GM13977 (cell line): ENCODE measurements at regions not wholly inside any gene's neighbourhood (a gene's known extent, or its start where the extent isn't known, plus 50 kb on each side); places are given as distances from the start of the nearest gene placed in this dataset.

Source experiments
- DNase-seq: peaks from one replicate; pipeline ENCODE4 v3.0.0; 2012; ENCODE audit warnings: low spot score
- in situ Hi-C: fragments of 300-500 bp; cut with MboI; formaldehyde crosslinking; loops from one replicate; pipeline ENCODE4 v1.12.0; 2022; ENCODE audit warnings: low sequenced_read_pairs, low pct_unique_long_range_greater_than_20kb, mixed read lengths, inconsistent platforms; ENCODE audit not compliant: unreplicated experiment
- TF ChIP-seq, protein P1 (sequence below): IDR thresholded peaks from 2 replicates; pipeline ENCODE4 v1.5.1; 2012; ENCODE audit warnings: mild to moderate bottlenecking, control low read depth; ENCODE audit not compliant: insufficient read depth; ENCODE audit errors: extremely low read depth, missing control alignments

DNA sequence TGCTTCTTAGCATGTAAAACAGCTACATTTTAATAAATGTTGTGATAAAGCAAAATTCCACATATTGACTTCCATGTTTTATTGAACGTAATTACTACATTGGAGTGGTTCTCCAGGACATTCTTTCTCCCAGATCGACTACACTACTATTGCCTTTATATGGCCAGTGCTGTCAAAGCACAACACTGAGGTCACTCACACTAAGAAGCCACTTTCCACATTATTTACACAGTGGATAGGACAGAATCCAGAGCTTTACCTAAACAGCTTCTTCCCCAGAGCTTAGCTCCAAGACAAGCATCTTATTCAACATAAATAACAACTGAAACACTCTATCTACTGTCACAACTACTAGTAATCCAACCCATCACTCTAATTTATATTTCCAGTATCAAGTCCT is 73.9 kb upstream of the WDR75 start:
- in situ Hi-C loops = no loop called here
- TF ChIP-seq, protein P1, sequence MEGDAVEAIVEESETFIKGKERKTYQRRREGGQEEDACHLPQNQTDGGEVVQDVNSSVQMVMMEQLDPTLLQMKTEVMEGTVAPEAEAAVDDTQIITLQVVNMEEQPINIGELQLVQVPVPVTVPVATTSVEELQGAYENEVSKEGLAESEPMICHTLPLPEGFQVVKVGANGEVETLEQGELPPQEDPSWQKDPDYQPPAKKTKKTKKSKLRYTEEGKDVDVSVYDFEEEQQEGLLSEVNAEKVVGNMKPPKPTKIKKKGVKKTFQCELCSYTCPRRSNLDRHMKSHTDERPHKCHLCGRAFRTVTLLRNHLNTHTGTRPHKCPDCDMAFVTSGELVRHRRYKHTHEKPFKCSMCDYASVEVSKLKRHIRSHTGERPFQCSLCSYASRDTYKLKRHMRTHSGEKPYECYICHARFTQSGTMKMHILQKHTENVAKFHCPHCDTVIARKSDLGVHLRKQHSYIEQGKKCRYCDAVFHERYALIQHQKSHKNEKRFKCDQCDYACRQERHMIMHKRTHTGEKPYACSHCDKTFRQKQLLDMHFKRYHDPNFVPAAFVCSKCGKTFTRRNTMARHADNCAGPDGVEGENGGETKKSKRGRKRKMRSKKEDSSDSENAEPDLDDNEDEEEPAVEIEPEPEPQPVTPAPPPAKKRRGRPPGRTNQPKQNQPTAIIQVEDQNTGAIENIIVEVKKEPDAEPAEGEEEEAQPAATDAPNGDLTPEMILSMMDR = no peak
- no peak for DNase-seq

DNA sequence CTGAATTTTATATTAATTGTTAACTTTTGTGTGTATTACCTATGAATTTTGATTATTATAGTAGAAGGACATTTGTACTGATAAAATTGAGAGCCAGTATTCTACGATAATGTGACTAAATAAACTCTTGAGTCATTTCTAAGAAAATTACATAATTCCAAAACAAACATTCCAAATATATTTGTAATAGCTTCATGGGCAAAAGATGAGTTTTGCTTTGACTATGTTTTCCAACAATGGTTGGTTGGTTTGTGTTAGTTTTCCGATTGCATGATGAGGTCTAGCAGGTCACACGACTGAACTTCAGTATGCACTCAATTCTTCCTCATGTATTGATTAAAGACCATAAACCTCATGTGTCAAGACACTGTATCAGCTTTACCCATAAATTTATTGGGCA is 71.7 kb upstream of the WDR75 start:
- in situ Hi-C loops = no loop called here
- no peak for DNase-seq
- TF ChIP-seq, protein P1 = no peak

DNA sequence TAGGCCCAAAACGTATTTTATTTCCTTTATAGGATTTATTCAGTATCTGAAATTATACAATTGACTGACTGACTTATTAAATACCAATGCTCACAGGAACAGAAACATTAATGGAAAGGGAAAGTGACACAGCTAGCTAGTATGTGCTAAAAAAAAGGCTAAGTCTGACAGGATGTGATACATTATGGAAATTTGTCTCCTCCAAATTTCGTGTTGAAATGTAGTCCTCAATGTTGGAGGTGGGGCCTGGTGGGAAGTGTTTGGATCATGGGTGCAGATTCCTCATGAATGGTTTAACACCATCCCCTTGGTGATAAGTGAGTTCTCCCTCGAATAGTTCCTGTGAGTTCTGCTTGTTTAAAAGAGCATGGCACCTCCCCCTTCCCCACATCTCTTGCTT is 70.6 kb upstream of the WDR75 start:
- in situ Hi-C loops = no loop called here

DNA sequence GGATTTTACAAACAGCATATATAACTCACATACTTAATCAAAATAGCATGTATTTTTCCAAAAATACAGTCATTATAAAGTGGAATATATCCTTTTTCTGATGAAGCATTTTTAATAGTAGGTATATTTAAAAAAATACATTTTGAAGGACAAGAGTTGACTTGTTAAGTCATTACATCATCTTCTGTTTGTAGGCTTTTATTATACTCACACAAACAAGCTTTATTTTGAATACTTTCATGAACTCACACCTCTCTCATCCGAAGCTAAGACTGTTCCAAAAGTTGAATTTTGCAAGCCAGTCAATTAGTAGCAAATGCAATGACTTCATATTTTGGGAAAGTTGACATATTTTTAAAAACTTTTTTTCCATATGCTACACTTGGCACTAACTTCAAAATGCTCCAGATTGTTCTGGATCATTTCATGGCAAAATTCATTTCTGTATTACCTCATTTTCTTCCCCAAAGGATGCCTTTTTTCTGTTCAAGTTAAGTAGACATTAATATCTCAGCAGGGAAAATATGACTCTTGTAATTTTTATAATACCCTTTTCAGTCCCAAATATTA is 68.5 kb upstream of the WDR75 start:
- TF ChIP-seq, protein P1 = no peak
- DNase-seq = no peak
- in situ Hi-C loops = no loop called here

More for the DNA sequence above, 70.6 kb upstream of the WDR75 start:
- DNase-seq = no peak
- TF ChIP-seq, protein P1 = no peak

DNA sequence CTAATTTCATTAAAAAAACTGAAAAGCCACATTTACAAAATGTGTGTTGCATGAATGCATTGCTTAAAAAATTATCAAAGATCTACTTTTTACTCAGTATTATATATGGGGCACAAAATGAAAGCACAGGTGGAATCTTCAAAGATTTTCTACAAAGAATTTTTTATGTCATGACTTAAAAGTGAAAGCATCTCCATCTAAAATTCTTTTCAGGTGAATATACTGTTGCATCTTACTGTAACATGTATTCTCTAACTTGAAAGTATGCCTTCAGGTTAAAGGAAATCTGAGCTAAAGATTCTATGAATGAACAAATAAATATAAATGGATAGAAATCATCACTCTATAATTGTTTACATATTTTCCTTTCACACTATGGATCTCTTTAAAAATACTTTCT is 66.8 kb upstream of the WDR75 start:
- in situ Hi-C loops = no loop called here
- TF ChIP-seq, protein P1 = no peak

DNA sequence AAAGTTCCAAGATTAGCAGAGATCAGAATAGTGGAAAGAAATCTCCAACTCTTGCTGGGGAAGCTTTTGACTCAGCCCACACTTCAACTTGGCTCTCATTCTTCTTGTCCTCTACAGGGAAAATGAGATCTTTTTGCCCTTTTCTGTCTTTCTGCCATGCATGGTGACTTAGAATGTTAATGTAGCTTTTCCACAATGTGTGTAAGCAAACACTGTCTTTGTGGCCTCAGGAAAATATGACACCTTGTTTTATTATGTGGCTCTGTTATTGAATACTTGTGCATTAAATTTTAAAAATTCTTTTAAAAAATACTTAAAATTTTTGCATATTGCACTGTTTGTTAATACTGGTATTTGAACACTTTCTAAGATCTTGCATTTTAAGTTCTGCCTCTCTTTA is 65.4 kb upstream of the WDR75 start:
- in situ Hi-C loops = no loop called here
- TF ChIP-seq, protein P1 = no peak
- no peak for DNase-seq

More for the DNA sequence above, 66.8 kb upstream of the WDR75 start:
- DNase-seq = no peak

DNA sequence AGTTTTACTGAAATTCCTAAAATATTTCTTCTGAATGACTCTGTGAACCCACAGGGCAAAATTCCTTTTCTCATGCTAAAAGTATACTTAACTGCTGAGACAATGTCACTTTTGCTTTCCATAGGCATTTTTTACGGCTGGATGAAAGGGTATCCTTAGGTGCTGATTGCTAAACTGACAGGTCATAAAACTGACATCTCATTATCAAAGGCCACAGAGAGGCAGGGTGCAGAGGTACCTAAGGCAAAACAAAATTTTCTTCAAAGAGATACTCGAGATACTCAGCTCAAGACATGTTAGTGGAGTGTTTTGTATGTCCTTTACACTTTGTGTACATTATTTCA is 62.0 kb upstream of the WDR75 start:
- in situ Hi-C loops = no loop called here
- DNase-seq = no peak
- TF ChIP-seq, protein P1 = no peak
